Heart left ventricle (tissue), 13 donors: ENCODE measurements at regions not wholly inside any gene's neighbourhood (a gene's known extent, or its start where the extent isn't known, plus 50 kb on each side); places are given as distances from the start of the nearest gene placed in this dataset.

ENCODE experiments used
- POLR2A ChIP-seq, 2 donors: fragments of 450-650 bp; IDR thresholded peaks; one replicate each; pipeline ENCODE4 v1.6.1; 2017; ENCODE audit warnings: antibody characterized with exemption in 2 of 2, mild to moderate bottlenecking in 2 of 2, moderate library complexity in 2 of 2
- TF ChIP-seq, protein P1 (sequence below), 12 donors: fragments of 200-600 bp; sonication (generic) in 4 of 12; IDR thresholded peaks; one replicate each; pipeline versions ENCODE4 v1.5.0 to v1.8.0; 2018 to 2022; ENCODE audit warnings: antibody characterized with exemption in 12 of 12, mild to moderate bottlenecking in 5 of 12
- donor health status: ischemic (EF 13 %, LVEDD 7.1; RV severe dilation, severe dysfunction).
- donor health status: DM: no; HTN: yes; CAD: no.
- donor health status: DM: no; HTN: no; CAD: no.
- donor health status: ischemic (EF 25% LVEDD 6.9; RV normal size, moderate dysfunction).
- donor health status: ischemic (EF 25% LVEDD 5.7; RV mildly dilated, moderate dysfunction).
- donor health status: ischemic (EF 35%, LVEDD 5.7; RV mildly dilated, moderate dysfunction).
- donor health status: nonischemic (EF 11% LVEDD 7.7; RV severe dilation, severe dysfunction).
- donor health status: DM: yes; HTN: yes; CAD: no.
- donor health status: PGD.
- donor health status: ischemic (EF 29% LVEDD 5.4; RV normal size, mild dysfunction).
- donor health status: nonischemic (EF 23%, LVEDD 6.1; RV moderate dilation, normal function).

DNA sequence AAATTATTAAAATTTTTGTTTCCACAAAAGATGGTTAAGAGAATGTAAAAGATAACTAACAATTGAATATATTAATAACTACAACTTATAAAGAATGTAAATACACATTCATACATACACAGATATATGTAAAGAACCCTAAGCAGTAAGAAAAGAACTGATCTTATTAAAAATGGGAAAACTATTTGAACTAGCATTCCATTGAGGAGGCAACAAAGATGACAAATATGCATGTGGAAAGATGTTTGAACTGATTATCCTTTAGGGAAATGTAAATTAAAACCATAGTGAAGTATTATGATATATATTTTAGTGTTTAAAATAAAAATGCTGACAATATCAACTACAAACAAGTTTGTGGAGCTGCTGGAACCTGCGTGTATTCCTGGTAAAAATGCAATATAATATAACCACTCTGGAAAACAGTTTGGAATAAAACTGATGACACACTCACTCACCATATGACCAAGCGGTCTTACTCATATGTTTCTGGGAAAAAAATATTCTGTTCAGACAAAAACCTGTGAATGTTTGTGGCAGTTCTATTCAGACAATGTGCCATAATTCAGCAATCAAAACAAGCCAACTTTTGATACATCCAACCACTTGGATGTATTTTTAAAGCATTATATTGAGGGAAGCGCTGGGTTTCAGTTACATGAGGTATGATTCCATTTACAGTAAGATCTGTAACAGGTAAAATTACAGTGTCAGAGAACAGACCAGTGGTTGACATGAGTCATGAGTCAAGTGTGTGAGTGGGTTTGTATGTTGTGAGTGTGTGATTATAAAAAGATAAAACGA lies 694.4 kb upstream of the SLITRK5 start:
- TF ChIP-seq, protein P1, sequence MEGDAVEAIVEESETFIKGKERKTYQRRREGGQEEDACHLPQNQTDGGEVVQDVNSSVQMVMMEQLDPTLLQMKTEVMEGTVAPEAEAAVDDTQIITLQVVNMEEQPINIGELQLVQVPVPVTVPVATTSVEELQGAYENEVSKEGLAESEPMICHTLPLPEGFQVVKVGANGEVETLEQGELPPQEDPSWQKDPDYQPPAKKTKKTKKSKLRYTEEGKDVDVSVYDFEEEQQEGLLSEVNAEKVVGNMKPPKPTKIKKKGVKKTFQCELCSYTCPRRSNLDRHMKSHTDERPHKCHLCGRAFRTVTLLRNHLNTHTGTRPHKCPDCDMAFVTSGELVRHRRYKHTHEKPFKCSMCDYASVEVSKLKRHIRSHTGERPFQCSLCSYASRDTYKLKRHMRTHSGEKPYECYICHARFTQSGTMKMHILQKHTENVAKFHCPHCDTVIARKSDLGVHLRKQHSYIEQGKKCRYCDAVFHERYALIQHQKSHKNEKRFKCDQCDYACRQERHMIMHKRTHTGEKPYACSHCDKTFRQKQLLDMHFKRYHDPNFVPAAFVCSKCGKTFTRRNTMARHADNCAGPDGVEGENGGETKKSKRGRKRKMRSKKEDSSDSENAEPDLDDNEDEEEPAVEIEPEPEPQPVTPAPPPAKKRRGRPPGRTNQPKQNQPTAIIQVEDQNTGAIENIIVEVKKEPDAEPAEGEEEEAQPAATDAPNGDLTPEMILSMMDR (IDR thresholded peaks at IDR 0.05): no peak
- no peak for TF ChIP-seq POLR2A (IDR thresholded peaks at IDR 0.05)
